DOHH2 (cell line): ENCODE measurements at regions not wholly inside any gene's neighbourhood (a gene's known extent, or its start where the extent isn't known, plus 50 kb on each side); places are given as distances from the start of the nearest gene placed in this dataset.

Source experiments
- H3F3A ChIP-seq: fragments of 200-600 bp; sonication (generic), shearing (Covaris generic); 2 replicates; pipeline ENCODE4 v1.6.0; 2016; ENCODE audit warnings: antibody characterized with exemption, mild to moderate bottlenecking; ENCODE audit not compliant: control insufficient read depth, insufficient read depth
- H3K27ac ChIP-seq: fragments of 200-600 bp; sonication (generic); 2 replicates; pipeline ENCODE4 v1.5.1; 2014; ENCODE audit warnings: low read depth, mild to moderate bottlenecking, low read length, moderate library complexity
- H3K27me3 ChIP-seq: fragments of 200-600 bp; sonication (generic); 2 replicates; pipeline ENCODE4 v1.6.1; 2014; ENCODE audit warnings: mild to moderate bottlenecking, low read length, mixed read lengths; ENCODE audit not compliant: control insufficient read depth
- H3K36me3 ChIP-seq: fragments of 200-600 bp; sonication (generic); 2 replicates; pipeline ENCODE4 v1.6.1; 2014; ENCODE audit warnings: mild to moderate bottlenecking, low read length, moderate library complexity, mixed read lengths; ENCODE audit not compliant: control insufficient read depth
- H3K4me1 ChIP-seq: fragments of 200-600 bp; sonication (generic); 2 replicates; pipeline ENCODE4 v1.6.1; 2014; ENCODE audit warnings: mild to moderate bottlenecking, low read length, mixed read lengths; ENCODE audit not compliant: control insufficient read depth
- H3K4me2 ChIP-seq: fragments of 200-600 bp; sonication (generic); 2 replicates; pipeline ENCODE4 v1.6.0; 2014; ENCODE audit warnings: mild to moderate bottlenecking, low read length, moderate library complexity
- H3K4me3 ChIP-seq: fragments of 200-600 bp; sonication (generic); 2 replicates; pipeline ENCODE4 v1.5.1; 2014; ENCODE audit warnings: mild to moderate bottlenecking, low read length, mixed read lengths
- H3K79me2 ChIP-seq: fragments of 200-600 bp; sonication (generic); 2 replicates; pipeline ENCODE4 v1.6.1; 2014; ENCODE audit warnings: mild to moderate bottlenecking, low read length, mixed read lengths; ENCODE audit not compliant: control insufficient read depth
- H3K9me2 ChIP-seq: fragments of 200-600 bp; sonication (generic); replicated peaks from 2 replicates; pipeline ENCODE4 v1.6.1; 2014; ENCODE audit warnings: mild to moderate bottlenecking, low read length, mixed read lengths; ENCODE audit not compliant: control insufficient read depth
- H3K9me3 ChIP-seq: fragments of 200-600 bp; sonication (generic); 2 replicates; pipeline ENCODE4 v1.6.1; 2014; ENCODE audit warnings: antibody characterized with exemption, low read length, mixed read lengths; ENCODE audit not compliant: control insufficient read depth, insufficient read depth
- H4K20me1 ChIP-seq: fragments of 200-600 bp; sonication (generic); 2 replicates; pipeline ENCODE4 v1.6.0; 2014; ENCODE audit warnings: low read depth, mild to moderate bottlenecking, antibody characterized with exemption, low read length, moderate library complexity; ENCODE audit not compliant: control insufficient read depth, insufficient read depth
- EZH2phosphoT487 ChIP-seq: fragments of 200-600 bp; sonication (generic); IDR thresholded peaks from 2 replicates; pipeline ENCODE4 v1.6.1; 2017; ENCODE audit warnings: borderline replicate concordance, mild to moderate bottlenecking, antibody characterized with exemption, low read length, moderate library complexity, mixed read lengths
- TF ChIP-seq, protein P1 (sequence below): fragments of 200-600 bp; sonication (generic); IDR thresholded peaks from one replicate; pipeline ENCODE4 v1.5.1; 2014; ENCODE audit warnings: antibody characterized with exemption, mild to moderate bottlenecking, low read depth, low read length; ENCODE audit not compliant: poor library complexity, severe bottlenecking

- no peaks in the 10 kb centered on the region for H4K20me1 ChIP-seq
- no peaks in the 10 kb centered on the region for H3K79me2 ChIP-seq
- H3K4me1 ChIP-seq: no peaks in the 10 kb centered on the region
- no peak overlapping the region for H3K27ac ChIP-seq
- H3K27me3 ChIP-seq: no peaks in the 10 kb centered on the region
- no peaks in the 10 kb centered on the region for H3K36me3 ChIP-seq
- H3K9me3 ChIP-seq: peaks cover 1% of the 10 kb centered on the region; the same call in 1 of the 2 replicates
- no peaks in the 10 kb centered on the region for H3K9me2 ChIP-seq
- TF ChIP-seq, protein P1, sequence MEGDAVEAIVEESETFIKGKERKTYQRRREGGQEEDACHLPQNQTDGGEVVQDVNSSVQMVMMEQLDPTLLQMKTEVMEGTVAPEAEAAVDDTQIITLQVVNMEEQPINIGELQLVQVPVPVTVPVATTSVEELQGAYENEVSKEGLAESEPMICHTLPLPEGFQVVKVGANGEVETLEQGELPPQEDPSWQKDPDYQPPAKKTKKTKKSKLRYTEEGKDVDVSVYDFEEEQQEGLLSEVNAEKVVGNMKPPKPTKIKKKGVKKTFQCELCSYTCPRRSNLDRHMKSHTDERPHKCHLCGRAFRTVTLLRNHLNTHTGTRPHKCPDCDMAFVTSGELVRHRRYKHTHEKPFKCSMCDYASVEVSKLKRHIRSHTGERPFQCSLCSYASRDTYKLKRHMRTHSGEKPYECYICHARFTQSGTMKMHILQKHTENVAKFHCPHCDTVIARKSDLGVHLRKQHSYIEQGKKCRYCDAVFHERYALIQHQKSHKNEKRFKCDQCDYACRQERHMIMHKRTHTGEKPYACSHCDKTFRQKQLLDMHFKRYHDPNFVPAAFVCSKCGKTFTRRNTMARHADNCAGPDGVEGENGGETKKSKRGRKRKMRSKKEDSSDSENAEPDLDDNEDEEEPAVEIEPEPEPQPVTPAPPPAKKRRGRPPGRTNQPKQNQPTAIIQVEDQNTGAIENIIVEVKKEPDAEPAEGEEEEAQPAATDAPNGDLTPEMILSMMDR: no peak
- no peak for TF ChIP-seq EZH2phosphoT487
- no peak overlapping the region for H3K4me2 ChIP-seq
- no peaks in the 10 kb centered on the region for H3F3A ChIP-seq
- H3K4me3 ChIP-seq: no peak overlapping the region
These were observed 204.2 kb downstream of the TSHZ3 start for GRCh38 chr19:31145007-31145406.

GRCh38 chr19:31144075-31144870, 205.0 kb downstream of the TSHZ3 start:
- no peaks in the 10 kb centered on the region for H3K4me1 ChIP-seq
- no peaks in the 10 kb centered on the region for H3K36me3 ChIP-seq
- H3K27me3 ChIP-seq: no peaks in the 10 kb centered on the region
- no peak overlapping the region for H3K4me2 ChIP-seq
- H3K9me2 ChIP-seq: no peaks in the 10 kb centered on the region
- no peaks in the 10 kb centered on the region for H3K79me2 ChIP-seq
- no peak overlapping the region for H3K4me3 ChIP-seq
- peaks cover 4% of the 10 kb centered on the region; the same call in 1 of the 2 replicates for H3K9me3 ChIP-seq
- no peaks in the 10 kb centered on the region for H4K20me1 ChIP-seq
- no peaks in the 10 kb centered on the region for H3F3A ChIP-seq
- TF ChIP-seq, protein P1: no peak
- no peak for TF ChIP-seq EZH2phosphoT487
- no peak overlapping the region for H3K27ac ChIP-seq

DNA sequence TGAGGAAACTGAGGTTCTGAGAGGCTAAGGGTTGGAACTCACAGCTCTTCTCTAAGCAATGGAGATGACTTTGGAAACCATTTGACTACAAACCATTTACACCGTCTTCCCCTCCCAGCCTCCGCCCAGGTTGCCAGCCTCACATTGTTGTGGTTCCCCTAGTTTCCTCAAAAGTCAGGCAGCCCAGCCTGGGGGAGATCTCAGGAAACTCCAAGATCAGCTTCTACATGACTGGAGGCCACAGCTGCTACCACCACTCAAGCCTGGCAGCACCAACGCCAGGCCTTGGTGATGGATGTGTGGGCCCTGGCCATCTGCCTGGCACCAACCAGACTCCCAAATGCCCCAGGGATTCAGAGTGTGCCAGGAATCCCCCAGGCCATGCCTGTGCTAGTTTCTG, 207.9 kb downstream of the TSHZ3 start:
- H4K20me1 ChIP-seq: no peaks in the 10 kb centered on the region
- H3K27ac ChIP-seq: no peak overlapping the region
- no peak overlapping the region for H3K4me3 ChIP-seq
- H3K9me3 ChIP-seq: peaks cover 4% of the 10 kb centered on the region; the same call in 1 of the 2 replicates
- no peaks in the 10 kb centered on the region for H3K4me1 ChIP-seq
- H3K36me3 ChIP-seq: no peaks in the 10 kb centered on the region
- H3F3A ChIP-seq: no peaks in the 10 kb centered on the region
- no peak overlapping the region for H3K4me2 ChIP-seq
- no peaks in the 10 kb centered on the region for H3K9me2 ChIP-seq
- no peaks in the 10 kb centered on the region for H3K27me3 ChIP-seq
- TF ChIP-seq EZH2phosphoT487: no peak
- TF ChIP-seq, protein P1: no peak
- H3K79me2 ChIP-seq: no peaks in the 10 kb centered on the region
